ENCODE measurements at regions not wholly inside any gene's neighbourhood (a gene's known extent, or its start where the extent isn't known, plus 50 kb on each side); places are given as distances from the start of the nearest gene placed in this dataset.
"Not testable (repeated sequence)": the region's sequence is repeated elsewhere in the genome, so short reads cannot be mapped to it uniquely, and the experiment has no call there.

DNA sequence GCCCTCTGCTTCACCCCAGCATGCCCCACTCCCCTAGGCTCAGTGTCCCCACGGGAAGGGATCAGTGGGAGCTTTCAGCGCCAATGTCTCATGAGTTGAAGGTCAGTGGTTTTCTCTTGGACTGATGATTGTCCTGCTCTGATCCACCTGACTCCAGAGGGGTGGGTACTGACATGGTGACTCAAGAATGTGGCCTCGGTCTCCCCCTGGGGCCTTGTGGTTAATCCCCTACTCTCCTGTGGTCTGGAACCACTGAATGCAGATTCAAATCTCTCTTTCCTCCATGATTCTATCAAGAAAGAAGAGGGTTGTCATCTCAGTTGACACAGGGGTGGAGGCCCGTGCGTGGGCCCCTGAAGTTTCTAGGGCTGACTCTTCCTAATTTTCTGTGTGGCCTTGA lies 176.9 kb downstream of the RPS24 start:
- no peak for DNase-seq (ENCODE audit: low read depth in 2 of 2)

DNA sequence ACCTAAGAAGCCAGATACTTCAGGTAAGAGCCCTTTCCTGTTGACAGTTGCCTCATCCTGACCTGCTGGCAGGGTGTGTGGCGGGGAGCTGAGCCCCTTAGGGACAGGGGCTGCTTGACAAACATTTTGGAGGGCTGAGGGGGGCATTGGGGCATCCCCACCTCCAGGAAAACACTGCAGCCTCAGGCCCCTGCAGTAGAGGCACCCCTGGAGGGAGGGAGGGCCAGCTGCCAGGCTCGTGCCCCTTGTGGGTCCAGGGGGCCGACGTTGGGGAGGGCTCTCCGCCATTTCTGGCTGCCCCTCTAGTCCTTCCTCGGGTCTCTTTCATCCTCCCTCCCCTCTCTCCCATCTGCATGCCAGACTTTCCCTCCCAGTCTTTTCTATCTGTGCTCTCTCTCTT lies 177.3 kb downstream of the RPS24 start:
- no peak for DNase-seq (ENCODE audit: low read depth in 2 of 2)

DNA sequence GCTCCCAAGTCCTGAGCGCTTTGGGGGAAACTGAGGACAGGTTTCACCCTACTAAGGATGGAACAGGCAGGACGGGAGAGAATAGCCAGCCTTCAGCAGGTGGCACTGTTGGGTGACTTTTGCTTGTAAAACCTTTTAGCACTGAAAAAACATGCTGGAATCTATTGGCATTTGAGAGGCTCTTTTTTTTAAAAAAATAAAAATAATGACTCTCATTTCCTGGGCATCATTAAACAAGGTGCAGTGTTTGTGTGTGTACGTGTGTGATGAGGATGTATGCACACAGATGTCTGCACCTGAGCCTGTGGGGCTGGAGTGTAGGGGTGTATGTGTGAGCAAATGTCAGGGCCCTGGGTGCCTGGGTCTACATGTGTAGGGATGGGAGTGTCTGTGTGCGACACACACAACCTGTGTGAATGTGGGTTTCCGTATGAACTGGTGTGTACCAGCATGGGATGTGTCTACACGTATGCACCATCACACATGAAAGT lies 177.9 kb downstream of the RPS24 start:
- no peak for DNase-seq (ENCODE audit: low read depth in 2 of 2)

DNA sequence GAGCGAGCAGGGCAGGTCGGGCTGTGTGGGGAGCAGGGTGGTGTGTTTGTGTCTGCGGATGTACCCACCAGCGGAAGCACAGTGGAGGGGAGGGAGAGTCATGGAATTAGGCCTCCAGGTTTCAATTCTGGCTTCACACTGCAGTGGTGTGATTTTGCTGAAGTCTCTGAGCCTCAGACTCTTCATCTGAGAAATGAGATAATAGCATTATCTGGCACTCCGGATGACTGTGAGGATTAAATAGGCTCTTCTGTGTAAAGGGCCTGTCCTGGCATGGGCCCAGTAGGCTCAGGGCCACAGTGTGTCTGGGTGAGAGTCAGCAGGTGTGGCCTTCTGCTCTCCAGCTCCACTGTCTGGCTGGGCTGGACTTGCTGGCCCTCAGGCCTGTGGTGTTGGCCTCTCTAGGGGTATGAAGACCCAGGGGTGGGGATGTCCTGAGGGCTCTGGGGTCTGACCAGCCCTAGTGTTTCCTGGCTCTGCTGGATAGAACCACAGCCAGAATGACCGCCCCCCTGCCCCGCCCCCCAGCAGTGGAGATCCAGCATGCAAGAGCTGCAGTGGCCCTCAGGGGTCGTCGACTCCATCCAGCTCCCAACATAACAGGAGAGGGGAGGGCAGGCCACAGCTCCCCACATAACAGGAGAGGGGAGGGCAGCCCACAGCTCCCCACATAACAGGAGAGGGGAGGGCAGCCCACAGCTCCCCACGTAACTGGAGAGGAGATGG lies 178.6 kb downstream of the RPS24 start:
- DNase-seq (ENCODE audit: low read depth in 2 of 2) = no peak

DNA sequence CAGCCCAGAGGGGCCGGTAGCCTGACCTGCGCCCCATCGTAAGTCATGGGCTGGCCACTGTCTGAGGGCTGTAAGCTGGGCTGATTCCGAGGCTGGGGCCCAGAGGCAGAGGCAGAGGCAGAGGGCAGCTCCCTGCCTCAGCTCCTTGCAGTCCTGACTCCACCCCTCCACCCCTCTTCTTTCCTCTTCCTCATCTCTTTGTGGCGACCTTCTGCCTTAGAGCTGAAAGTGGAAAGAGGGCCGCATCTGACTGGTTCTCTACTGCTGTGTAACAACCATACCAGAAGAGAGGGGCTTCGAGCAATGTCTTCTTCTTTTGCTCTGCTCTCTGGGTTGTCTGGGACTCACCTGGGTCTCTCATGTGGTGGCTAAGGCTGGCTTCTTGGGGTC lies 179.1 kb downstream of the RPS24 start:
- no peak for DNase-seq (ENCODE audit: low read depth in 2 of 2)

DNA sequence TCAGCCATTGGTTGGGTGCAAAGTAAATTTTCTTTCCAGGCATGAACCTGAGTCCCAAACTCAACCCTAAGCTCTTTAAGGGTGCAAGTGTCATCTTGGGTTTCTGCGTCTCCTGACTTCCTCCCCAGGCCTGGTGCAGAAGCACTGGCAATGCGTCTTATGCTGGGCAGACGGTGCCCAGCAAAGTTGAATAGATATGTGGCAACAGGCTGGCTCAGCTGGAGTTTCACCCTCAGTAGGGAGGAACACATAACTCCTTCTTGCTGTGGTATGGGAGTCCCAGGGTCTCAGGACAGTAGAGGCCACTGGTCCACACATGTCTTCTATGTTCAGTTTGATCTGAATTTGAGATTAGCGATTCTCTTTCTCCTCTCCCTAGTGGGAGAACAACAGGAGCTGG lies 181.3 kb downstream of the RPS24 start:
- DNase-seq (ENCODE audit: low read depth in 2 of 2) = no peak

DNA sequence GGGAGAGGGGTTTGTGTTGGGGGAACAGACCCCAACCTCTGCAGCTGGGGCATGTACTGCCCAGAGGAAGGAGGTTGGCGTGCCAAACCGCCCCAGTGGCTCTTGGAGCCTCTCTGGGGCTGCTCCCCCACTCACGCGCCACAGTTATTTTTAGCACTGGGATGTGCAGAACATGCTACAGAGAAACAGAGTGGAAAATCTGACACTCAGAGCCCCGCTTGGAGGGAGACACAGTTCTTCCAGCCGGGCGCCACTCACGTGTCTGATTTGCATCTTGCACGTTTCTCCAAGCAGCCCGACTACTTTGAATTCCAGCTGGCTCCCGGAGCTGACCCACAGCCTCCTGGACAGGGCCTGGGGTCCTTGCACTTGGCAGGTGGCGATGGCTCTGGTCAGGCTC lies 182.0 kb downstream of the RPS24 start:
- no peak for DNase-seq (ENCODE audit: low read depth in 2 of 2)

DNA sequence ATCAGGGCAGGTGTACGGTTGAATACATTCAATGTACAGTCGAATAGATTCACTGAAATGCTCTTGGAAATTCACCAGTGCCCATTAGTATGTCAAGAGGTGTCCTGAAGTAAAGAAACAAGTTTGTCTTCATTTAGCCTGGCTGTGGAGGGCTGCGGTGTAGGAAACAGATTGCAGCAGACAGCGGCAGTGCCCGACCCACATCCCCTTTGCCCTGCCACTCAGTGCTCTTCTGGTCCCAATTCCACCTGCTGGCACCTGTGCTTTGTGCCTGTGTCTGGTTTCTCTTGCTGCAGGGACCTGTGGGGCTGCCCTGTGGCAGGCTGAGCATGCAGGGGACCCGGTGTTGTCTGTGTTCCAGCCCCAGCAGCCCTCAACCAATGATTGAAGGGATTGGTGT lies 183.7 kb downstream of the RPS24 start:
- DNase-seq (ENCODE audit: low read depth in 2 of 2) = no peak

DNA sequence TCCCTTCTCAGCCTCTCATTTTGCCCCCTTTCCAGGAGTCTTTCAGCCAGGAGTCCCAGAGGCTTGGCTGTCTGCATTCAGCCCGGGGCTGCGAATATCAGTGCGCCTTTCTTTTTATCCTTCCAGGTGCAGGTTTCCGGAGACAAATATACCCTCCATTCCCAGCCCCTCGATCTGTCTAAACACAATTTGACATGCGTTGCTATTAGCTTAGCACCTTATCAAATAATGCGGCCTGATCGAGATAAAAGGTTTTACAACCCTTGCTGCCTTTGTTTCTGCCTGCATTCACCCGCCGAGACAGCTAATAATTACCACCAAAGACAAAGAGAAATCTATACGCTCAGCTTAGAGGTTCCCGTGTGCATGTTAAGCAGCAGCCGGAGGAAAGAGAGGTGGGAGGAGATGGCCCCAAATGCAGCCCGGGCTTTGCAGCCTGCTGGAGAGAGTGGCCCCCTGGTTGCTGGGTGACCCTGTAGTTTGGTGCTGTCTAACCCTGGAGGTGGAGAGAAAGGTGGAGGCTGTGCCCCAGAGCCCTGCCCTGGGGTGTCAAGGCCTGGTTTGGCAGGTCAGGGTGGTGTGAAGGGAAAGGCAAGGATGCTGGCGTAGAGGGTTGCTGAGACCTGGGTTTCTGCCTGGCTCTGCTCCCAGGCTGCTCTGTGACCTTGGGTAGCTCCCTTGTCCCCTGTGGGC lies 185.3 kb downstream of the RPS24 start:
- no peak for DNase-seq (ENCODE audit: low read depth in 2 of 2)

DNA sequence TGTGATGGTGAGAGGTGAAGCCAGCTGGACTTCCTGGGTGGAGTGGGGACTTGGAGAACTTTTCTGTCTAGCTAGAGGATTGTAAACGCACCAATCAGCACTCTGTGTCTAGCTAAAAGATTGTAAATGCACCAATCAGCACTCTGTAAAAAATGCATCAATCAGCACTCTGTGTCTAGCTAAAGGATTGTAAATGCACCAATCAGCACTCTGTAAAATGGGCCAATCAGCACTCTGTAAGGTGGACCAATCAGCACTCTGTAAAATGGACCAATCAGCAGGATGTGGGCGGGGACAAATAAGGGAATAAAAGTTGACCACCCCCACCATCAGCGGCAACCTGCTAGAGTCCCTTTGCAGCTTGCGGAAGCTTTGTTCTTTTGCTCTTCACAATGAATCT lies 185.9 kb downstream of the RPS24 start:
- not testable (repeated sequence) for DNase-seq (ENCODE audit: low read depth in 2 of 2)

DNA sequence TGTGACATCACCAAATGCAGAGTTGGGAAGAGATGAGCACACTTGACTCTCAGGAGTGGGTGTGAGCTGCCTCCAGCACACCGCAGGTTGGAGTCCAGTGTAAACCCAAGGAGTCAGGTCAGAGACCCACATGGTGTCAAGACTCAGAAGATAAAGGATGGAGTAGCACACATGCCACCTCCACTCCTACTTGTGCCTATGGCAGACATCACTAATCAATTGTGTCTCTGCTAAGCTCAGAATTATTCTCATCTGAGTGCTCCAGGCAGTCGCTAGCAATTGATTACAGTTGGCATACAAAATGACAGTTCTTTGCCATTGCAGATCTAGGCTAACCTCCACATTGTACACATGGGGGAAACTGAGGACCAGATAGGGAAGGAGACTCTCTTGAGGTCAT lies 187.1 kb downstream of the RPS24 start:
- no peak for DNase-seq (ENCODE audit: low read depth in 2 of 2)

DNA sequence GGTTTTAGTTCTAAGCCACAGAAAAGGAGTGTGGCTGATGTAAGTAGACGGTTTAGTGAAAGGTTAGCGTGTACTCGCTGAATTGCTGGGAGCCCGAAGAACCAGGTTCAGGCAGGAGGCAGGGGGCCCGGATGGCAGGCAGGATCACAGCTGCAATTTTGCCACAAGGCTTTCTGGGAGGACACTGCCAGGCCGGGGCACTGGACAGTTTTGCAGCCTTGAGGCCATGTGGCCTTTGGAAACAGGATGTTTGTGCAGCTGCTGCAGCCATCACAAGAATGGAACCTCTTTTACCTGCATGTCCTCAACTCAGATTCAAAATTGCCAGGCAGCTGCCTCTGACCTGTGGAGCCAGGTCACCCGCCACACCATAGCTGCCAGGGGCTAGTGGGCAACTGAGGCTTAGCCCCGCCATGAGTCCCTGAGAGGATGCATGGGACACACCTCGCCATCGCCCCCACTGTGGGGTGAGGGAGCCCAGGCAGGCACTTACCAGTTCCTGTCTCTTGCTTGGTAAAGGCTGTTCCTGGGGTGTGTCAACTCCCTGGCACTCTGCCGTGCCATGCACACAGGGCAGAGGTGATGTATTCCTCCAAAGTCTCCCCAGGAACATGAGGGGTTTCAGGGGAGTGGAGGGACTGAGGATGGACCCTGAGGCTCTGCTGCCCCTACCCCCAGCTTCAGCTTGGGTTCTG lies 188.6 kb downstream of the RPS24 start:
- DNase-seq (ENCODE audit: low read depth in 2 of 2) = no peak

DNA sequence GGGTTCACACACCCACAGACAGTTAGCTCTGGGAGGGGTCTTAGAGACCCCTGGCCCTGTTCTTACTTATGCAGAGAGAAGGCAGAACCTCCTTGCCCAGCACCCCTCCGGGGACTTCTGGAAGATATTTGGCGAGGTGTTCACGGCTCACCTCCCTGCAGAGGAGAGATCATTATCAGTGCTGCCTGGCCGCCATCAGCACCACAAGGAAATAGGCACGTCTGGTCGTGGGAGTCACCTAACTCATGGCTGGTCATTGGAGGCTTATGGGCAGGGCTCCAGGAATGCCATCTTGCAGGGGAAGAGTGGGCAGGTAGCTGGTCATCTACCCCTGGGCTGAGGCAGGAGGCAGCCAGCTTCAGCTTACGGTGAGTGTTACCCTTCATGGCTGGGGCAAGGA lies 189.4 kb downstream of the RPS24 start:
- no peak for DNase-seq (ENCODE audit: low read depth in 2 of 2)

DNA sequence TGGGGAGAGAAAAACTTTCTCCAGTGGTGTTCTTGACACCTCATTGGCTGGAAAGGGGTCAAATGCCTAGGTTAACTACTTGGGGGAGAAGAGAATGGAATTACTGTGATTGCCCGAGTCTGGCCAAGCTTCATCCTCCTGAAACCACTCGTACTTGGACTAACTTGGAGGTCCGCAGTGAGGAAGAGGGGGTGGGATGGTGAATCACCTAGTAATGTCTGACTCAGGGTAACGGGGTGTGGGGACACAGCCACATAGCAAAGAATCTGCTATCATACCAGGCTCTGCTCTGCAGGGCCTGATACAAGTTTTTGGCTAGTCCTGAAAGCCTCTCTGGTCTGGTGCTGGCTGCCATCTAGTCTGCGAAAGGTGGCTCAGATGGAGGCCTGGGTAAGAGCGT lies 190.9 kb downstream of the RPS24 start:
- no peak for DNase-seq (ENCODE audit: low read depth in 2 of 2)

DNA sequence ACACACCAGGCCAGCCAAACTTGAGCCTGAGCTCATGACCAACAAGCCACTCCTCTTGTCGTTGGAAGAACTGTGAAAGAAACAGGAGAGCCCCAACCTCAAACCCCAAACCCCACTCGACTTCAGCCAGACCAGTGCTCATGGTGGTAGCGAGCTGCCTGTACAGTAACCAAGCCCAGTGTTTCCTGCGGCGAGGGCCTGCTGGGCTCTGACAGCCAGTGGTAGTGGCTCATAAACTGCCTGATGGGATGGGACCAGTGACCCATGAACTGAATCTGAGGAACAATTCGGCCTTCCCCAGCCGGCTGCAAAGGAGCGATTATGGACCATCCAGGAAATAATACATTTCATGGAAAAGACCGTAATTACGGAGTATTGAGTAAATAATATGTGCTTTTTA lies 191.9 kb downstream of the RPS24 start:
- no peak for DNase-seq (ENCODE audit: low read depth in 2 of 2)

DNA sequence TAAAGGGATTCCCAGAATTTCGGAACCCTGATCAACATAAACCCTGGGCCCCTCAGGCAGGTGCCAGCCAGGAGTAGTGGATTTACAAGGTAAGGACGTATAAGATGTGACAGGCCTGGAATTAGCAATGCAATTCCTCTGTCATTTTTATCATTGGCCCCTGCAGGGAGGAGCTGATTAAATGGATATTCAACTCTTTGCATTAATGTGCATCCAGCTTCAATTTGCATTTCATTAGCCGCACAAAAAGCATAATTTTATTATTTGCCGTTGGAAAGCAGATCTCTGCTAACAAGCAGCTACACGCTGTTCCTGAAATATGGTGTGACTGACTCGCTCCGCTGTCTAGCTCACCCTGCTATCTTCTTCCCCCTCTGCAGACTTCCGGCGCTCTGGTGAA lies 195.8 kb downstream of the RPS24 start:
- DNase-seq (ENCODE audit: low read depth in 2 of 2) = no peak

DNA sequence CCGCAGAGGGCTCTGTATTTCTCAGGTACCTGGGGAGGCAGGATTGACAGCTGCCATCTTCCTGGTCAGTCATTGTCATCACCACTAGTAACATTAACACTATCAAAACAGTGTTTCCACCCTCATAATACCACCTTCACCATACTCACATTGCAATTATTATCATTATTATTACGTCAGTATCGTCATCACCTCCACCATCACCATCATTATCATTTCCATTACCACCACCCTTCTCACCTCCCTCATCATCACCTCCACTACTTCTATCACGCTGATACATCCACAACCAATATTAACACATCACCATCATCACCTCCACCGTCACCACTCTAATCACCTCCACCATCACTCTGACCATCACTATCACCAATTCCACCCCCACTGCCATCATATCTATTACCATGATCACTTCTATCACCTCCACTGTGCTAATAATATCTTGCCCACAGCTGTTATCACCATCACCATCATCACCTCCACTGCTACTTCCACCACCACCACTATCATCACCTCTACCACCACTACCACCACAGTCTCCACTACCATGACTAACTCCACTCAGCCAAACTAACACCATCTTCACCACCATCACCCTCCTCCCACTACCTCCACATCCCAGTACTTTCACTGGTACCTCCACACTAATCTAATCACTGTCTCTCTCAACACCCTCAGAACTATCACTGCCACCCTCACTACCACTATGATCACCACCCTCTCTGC lies 196.4 kb downstream of the RPS24 start:
- no peak for DNase-seq (ENCODE audit: low read depth in 2 of 2)

DNA sequence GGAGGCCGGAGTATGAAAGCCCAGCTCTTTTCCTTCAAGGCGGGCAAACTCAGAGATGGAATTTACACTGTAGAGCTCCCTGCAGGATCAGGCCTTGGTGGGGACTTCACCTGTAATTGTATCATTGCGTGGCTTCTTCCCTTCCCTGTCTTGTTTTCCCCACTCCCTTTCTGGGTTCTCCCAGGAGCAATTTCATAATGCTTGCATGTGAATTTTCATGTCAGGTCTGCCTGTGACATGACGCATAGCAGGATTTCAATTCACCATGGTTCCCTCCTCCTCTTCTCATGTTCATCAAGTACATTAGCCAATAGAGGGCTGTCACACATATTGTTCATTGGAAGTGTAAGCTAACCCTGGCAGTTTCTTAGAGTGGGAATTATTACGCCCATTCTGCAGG lies 197.7 kb downstream of the RPS24 start:
- DNase-seq (ENCODE audit: low read depth in 2 of 2) = no peak

DNA sequence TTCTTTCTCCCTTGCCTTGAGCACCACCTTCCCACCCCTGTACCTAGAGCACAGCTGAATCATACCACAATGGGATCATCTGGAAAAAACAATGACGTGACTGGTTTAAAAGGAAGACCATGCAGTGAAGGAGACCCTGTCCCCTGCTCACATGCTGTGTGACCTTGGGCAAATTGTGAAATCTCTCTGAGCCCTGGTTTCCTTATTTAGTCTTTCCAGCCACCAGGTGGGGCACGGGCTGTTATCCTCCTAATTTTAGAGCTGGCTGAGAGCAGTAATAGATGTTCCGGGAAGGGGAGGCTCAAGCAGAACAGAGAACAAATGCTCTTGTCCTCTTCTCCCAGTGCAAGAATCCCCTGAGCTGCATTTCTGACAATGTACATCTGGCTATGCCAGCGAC lies 198.3 kb downstream of the RPS24 start:
- no peak for DNase-seq (ENCODE audit: low read depth in 2 of 2)

DNA sequence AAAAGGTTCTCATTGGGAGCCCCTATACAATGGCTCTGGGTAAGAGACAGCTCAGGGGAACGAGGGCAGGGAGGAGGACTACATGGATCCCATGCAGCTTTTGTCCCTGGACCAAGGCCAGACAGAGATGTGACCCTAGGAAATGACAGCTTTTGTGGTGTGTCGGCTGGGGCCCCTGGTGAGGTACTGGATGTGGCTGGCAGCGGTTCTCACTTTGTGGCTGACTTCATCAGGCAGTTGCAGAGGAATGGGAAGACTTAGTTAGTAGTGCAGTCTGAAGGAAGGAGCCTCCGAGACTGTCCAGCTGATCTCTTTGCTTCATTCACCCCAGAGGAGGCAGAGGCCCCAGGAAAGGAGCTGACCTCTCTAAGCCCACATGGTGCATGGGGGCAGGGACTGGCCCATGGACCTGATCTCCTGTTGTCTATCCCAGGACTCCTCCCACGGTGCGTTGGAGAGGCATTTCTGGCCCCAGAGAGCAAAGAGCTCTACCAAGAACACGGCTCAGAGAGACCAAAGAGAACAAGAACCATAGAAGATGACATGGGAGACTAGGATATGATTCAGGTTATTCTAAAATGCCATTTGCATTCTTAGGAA lies 202.9 kb downstream of the RPS24 start:
- DNase-seq (ENCODE audit: low read depth in 2 of 2) = no peak

DNA sequence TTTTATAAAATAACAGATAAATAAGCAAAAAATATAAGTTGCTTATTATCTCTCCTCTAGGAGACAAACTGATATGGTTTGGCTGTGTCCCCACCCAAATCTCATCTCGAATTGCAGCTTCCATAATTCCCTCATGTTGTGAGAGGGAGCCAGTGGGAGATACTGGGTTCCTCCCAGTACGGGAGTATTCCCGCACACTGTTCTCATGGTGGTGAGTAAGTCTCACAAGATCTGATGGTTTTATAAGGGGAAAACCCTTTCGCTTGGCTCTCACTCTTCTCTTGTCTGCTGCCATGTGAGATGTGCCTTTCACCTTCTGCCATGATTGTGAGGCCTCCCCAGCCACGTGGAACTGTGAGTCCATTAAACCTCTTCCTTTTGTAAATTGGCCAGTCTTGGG lies 204.3 kb downstream of the RPS24 start:
- DNase-seq (ENCODE audit: low read depth in 2 of 2) = not testable (repeated sequence)

DNA sequence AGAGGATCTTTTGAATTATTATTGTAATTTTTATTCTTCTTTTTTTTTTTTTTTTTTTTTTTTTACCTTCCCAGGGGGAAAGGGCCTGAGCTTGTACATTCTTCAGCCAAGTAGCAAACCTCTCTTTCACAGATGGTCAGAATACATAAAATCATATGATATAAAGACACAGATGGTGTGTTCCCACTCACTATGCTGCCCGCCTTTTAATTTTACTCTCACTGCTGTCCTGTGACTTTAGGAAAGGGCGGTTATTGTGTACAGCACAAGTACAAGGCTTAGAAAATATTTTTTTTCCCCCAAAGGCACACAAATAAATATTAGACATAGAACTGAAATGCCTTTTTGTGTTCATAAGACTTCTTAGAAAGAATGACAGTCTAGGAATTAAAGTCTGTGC lies 213.6 kb downstream of the RPS24 start:
- no peak for DNase-seq (ENCODE audit: low read depth in 2 of 2)
